ENCODE measurements at regions not wholly inside any gene's neighbourhood (a gene's known extent, or its start where the extent isn't known, plus 50 kb on each side); places are given as distances from the start of the nearest gene placed in this dataset.

DNA sequence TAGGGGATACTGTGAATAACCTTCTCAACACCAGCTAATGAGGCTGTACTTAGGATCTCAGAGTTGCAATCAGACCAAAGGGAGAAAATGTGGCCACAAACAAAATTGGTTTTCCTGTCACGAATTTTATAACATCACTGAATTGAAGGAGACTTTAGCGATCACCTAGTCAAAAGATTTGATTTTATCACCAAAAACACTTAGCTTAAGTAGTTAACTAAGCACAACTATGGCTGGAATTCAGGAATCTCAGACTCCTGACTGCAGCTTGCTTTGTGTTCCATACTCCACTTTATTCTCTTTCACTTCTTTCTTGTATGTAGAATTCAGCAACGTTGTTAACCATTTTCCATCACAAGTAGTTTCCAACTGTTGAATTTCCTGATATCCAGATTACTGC, 152.0 kb downstream of the SLC16A9 start:
- 0% methylated on average over 3 of the region's 3 CpGs for whole genome bisulfite sequencing (ENCODE audit: insufficient coverage, low coverage, missing lambda C conversion rate)
- no peaks in the 10 kb centered on the region for H3K9me3 ChIP-seq (replicated peaks; ENCODE audit: control insufficient read depth, insufficient read depth, low read depth, low read length)
- in situ Hi-C loops (cut with MboI) (no loop called here), intact Hi-C loops (cut with micrococcal nuclease) (no loop called here)
- TF ChIP-seq LCOR (CRISPR knock-in tag; IDR thresholded peaks at IDR 0.05): no peak
- TF ChIP-seq, protein P1, sequence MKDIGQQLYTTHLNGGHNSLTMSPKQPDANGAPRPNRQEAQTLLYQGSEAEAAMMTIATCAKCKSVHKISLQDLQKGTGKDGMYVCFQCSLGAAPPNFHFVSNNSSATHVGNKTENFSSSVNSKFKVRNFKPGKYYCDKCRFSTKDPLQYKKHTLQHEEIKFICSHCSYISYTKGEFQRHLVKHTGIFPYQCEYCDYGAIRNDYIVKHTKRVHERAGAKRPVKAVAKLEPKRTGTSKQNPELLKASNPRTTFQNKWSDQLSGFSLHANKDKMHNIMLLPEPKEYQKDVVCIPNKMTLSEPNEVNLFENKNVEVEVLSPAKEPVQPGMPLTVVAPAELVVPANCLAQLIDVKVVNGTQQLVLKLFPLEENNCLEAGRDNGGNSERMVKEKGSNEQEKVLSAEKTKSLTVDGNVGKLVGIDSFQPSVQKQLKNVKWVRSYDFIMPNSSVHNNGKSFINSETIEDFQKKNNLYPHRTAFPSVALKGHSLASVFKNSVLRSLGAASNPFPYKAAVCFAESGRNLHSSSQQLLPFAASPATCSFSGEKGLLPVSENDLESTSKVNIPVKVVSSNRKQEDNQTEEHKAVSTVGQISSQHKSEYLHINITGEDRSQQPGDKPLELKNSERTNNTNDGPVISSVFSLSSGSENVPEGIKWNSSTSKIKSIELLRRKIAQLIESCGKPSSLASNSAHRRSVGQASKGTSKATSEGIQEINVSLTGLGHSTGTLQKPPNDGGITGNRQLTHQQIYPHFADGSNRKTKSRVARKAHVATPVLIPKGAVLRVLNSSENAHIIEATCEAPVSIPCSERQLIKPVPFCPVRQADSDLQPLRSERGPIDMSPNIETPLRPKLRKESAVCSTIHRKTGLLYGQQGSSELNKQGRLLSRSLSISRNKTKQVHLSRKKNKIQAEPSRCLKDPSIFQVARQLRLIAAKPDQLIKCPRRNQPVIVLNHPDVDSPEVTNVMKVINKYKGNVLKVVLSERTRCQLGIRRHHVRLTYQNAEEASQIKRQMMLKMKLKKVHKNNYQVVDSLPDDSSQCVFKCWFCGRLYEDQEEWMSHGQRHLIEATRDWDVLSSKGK (CRISPR knock-in tag; IDR thresholded peaks at IDR 0.05): no peak
- no peak for TF ChIP-seq U2AF1 (optimal IDR thresholded peaks at IDR 0.05; ENCODE audit: low read depth, low read length)
- TF ChIP-seq GATAD2B (IDR thresholded peaks at IDR 0.05; ENCODE audit: borderline replicate concordance): no peak
- TF ChIP-seq, protein P2, sequence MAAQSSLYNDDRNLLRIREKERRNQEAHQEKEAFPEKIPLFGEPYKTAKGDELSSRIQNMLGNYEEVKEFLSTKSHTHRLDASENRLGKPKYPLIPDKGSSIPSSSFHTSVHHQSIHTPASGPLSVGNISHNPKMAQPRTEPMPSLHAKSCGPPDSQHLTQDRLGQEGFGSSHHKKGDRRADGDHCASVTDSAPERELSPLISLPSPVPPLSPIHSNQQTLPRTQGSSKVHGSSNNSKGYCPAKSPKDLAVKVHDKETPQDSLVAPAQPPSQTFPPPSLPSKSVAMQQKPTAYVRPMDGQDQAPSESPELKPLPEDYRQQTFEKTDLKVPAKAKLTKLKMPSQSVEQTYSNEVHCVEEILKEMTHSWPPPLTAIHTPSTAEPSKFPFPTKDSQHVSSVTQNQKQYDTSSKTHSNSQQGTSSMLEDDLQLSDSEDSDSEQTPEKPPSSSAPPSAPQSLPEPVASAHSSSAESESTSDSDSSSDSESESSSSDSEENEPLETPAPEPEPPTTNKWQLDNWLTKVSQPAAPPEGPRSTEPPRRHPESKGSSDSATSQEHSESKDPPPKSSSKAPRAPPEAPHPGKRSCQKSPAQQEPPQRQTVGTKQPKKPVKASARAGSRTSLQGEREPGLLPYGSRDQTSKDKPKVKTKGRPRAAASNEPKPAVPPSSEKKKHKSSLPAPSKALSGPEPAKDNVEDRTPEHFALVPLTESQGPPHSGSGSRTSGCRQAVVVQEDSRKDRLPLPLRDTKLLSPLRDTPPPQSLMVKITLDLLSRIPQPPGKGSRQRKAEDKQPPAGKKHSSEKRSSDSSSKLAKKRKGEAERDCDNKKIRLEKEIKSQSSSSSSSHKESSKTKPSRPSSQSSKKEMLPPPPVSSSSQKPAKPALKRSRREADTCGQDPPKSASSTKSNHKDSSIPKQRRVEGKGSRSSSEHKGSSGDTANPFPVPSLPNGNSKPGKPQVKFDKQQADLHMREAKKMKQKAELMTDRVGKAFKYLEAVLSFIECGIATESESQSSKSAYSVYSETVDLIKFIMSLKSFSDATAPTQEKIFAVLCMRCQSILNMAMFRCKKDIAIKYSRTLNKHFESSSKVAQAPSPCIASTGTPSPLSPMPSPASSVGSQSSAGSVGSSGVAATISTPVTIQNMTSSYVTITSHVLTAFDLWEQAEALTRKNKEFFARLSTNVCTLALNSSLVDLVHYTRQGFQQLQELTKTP (IDR thresholded peaks at IDR 0.05; ENCODE audit: low read depth in 1 of 2, partially characterized antibody in 2 of 2): no peak
- TF ChIP-seq KDM1A (IDR thresholded peaks at IDR 0.05): no peak
- no peak for TF ChIP-seq STAT5A (IDR thresholded peaks at IDR 0.05; ENCODE audit: borderline replicate concordance, low read length)
- TF ChIP-seq, protein P3, sequence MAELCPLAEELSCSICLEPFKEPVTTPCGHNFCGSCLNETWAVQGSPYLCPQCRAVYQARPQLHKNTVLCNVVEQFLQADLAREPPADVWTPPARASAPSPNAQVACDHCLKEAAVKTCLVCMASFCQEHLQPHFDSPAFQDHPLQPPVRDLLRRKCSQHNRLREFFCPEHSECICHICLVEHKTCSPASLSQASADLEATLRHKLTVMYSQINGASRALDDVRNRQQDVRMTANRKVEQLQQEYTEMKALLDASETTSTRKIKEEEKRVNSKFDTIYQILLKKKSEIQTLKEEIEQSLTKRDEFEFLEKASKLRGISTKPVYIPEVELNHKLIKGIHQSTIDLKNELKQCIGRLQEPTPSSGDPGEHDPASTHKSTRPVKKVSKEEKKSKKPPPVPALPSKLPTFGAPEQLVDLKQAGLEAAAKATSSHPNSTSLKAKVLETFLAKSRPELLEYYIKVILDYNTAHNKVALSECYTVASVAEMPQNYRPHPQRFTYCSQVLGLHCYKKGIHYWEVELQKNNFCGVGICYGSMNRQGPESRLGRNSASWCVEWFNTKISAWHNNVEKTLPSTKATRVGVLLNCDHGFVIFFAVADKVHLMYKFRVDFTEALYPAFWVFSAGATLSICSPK (IDR thresholded peaks at IDR 0.05; ENCODE audit: borderline replicate concordance): no peak
- no peak for ATAC-seq
- no peak overlapping the region for H3K4me2 ChIP-seq (ENCODE audit: insufficient read depth, low read length)
- no TSS peak for BruUV-seq (replicated peaks)
- H3K4me3 ChIP-seq: no peak overlapping the region
- H3K27me3 ChIP-seq (ENCODE audit: control insufficient read depth in 2 of 2, insufficient read depth in 2 of 2, low read length in 2 of 2): no peaks in the 10 kb centered on the region
- no peak overlapping the region for H2AFZ ChIP-seq (ENCODE audit: low read depth, low read length)
- no peak for DNase-seq (ENCODE audit: extremely low read depth in 1 of 4, low spot score in 3 of 4)
- H3K79me2 ChIP-seq (ENCODE audit: control insufficient read depth, insufficient read depth, low read length): no peaks in the 10 kb centered on the region
- no peak overlapping the region for H3K9ac ChIP-seq (ENCODE audit: insufficient read depth in 1 of 2, low read depth in 2 of 2, low read length in 2 of 2)
- H3K9me1 ChIP-seq (ENCODE audit: control insufficient read depth, insufficient read depth, low read length): no peaks in the 10 kb centered on the region
- no peaks in the 10 kb centered on the region for H3K4me1 ChIP-seq (replicated peaks in 1 of 2; ENCODE audit: control insufficient read depth in 2 of 2, insufficient read depth in 2 of 2, low read length in 2 of 2)
- CTCF ChIA-PET (ENCODE audit: low intra/inter-chr PET ratio): no interaction called here
- no peaks in the 10 kb centered on the region for H4K20me1 ChIP-seq (replicated peaks; ENCODE audit: control insufficient read depth, insufficient read depth, low read length)
- no peak overlapping the region for H3K27ac ChIP-seq (ENCODE audit: extremely low read depth, low read depth, low read length)
- no peak for FAIRE-seq
- no peaks in the 10 kb centered on the region for H3K36me3 ChIP-seq (ENCODE audit: control insufficient read depth, insufficient read depth, low read length)
- POLR2A ChIA-PET: no interaction called here
